GM12878 (cell line): ENCODE measurements at regions not wholly inside any gene's neighbourhood (a gene's known extent, or its start where the extent isn't known, plus 50 kb on each side); places are given as distances from the start of the nearest gene placed in this dataset.

ENCODE experiments used
- CTCF ChIP-seq, 3 experiments: IDR thresholded peaks in 2 of 3; conservative IDR thresholded peaks in 1 of 3; 2 replicates each; pipeline ENCODE4 v1.5.1; 2011; ENCODE audit warnings: low read depth in 3 of 3, low read length in 3 of 3, mild to moderate bottlenecking in 3 of 3, control low read depth in 2 of 3, moderate library complexity in 2 of 3, inconsistent platforms in 1 of 3, mixed read lengths in 1 of 3; ENCODE audit not compliant: control insufficient read depth in 2 of 3, insufficient read depth in 1 of 3; ENCODE audit errors: extremely low read depth in 1 of 3
- EZH2 ChIP-seq: IDR thresholded peaks from 2 replicates; pipeline ENCODE4 v1.6.1; 2012; ENCODE audit warnings: low read depth, mild to moderate bottlenecking, control low read depth, inconsistent platforms, low read length, borderline replicate concordance; ENCODE audit not compliant: control insufficient read depth
- GABPA ChIP-seq: IDR thresholded peaks from 2 replicates; pipeline ENCODE4 v1.6.1; 2014; ENCODE audit warnings: antibody characterized with exemption, low read depth, mild to moderate bottlenecking, inconsistent platforms
- MTA3 ChIP-seq: IDR thresholded peaks from 2 replicates; pipeline ENCODE4 v1.6.1; 2012; ENCODE audit warnings: low read length, inconsistent platforms, borderline replicate concordance
- POLR2A ChIP-seq: IDR thresholded peaks from 2 replicates; pipeline ENCODE4 v1.6.1; 2011; ENCODE audit warnings: low read depth, mild to moderate bottlenecking, low read length
- POLR2AphosphoS5 ChIP-seq: IDR thresholded peaks from 2 replicates; pipeline ENCODE4 v1.6.1; 2011; ENCODE audit warnings: mild to moderate bottlenecking, low read length, inconsistent platforms
- RB1 ChIP-seq: fragments of 450-650 bp; formaldehyde crosslinking; IDR thresholded peaks from 2 replicates; pipeline ENCODE4 v1.6.1; 2017; ENCODE audit warnings: mild to moderate bottlenecking, borderline replicate concordance
- SIX5 ChIP-seq: IDR thresholded peaks from 2 replicates; pipeline ENCODE4 v1.6.1; 2011; ENCODE audit warnings: mild to moderate bottlenecking, low read depth, low read length, moderate library complexity; ENCODE audit not compliant: severe bottlenecking
- SMC3 ChIP-seq: IDR thresholded peaks from 2 replicates; pipeline ENCODE4 v1.6.1; 2011; ENCODE audit warnings: low read length, improper control_type of control experiment, borderline replicate concordance
- SP1 ChIP-seq: IDR thresholded peaks from one replicate; pipeline ENCODE4 v1.6.1; 2011; ENCODE audit warnings: low read depth, low read length
- SUZ12 ChIP-seq: fragments of 200-600 bp; sonication (generic); IDR thresholded peaks from one replicate; pipeline ENCODE4 v1.6.1; 2018; ENCODE audit warnings: antibody characterized with exemption, mild to moderate bottlenecking; ENCODE audit not compliant: unreplicated experiment
- YBX1 ChIP-seq: fragments of 450-650 bp; IDR thresholded peaks from 2 replicates; pipeline ENCODE4 v1.6.1; 2016; ENCODE audit warnings: antibody characterized with exemption
- ZBTB40 ChIP-seq: fragments of 450-650 bp; IDR thresholded peaks from 2 replicates; pipeline ENCODE4 v1.6.1; 2016; ENCODE audit warnings: mild to moderate bottlenecking, moderate library complexity, borderline replicate concordance
- ZNF24 ChIP-seq: fragments of 450-650 bp; IDR thresholded peaks from 2 replicates; pipeline ENCODE4 v1.6.1; 2017; ENCODE audit warnings: antibody characterized with exemption, mild to moderate bottlenecking

- TF ChIP-seq POLR2A (no peak), MTA3 (no peak), SP1 (no peak), SUZ12 (no peak), GABPA (no peak), POLR2AphosphoS5 (no peak), SIX5 (no peak), CTCF (IDR thresholded peaks at IDR 0.05 in 2 of 3, conservative IDR thresholded peaks at IDR 0.05 in 1 of 3; ENCODE audit: control insufficient read depth in 2 of 3, extremely low read depth in 1 of 3, insufficient read depth in 1 of 3, low read depth in 3 of 3, low read length in 3 of 3) (no peak), EZH2 (no peak), RB1 (no peak), SMC3 (no peak), YBX1 (no peak), ZBTB40 (no peak), ZNF24 (no peak)
These were observed 200.3 kb downstream of the AASDH start for GRCh38 chr4:56186808-56187523.
